Brain pericyte (primary cell): ENCODE measurements at regions not wholly inside any gene's neighbourhood (a gene's known extent, or its start where the extent isn't known, plus 50 kb on each side); places are given as distances from the start of the nearest gene placed in this dataset.

Experiments used
- DNase-seq: peaks from one replicate; pipeline ENCODE4 v3.0.0-alpha.2; 2012; ENCODE audit warnings: low read depth, low spot score

- DNase-seq = no peak
Observed at GRCh38 chr10:21031232-21031795, 134.2 kb upstream of the NEBL start.

DNA sequence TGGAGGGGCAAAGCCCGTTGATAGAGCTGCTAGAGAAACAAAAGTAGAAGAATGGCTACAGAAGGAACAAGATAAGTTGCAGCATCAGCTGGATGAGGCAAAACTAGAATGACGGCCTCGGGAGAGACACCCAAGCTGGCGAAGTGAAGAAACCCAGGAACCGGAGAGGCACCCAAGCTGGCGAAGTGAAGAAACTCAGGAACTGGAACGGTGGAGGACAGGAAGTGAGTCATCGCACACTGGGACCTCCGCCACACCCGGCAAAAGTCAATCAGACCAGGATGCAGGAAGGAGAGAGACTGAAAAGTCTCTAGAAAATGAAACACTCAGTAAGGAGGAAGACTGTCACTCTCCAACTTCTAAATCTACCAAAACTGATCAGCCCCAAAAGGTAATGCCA lies 133.0 kb upstream of the NEBL start:
- no peak for DNase-seq

DNA sequence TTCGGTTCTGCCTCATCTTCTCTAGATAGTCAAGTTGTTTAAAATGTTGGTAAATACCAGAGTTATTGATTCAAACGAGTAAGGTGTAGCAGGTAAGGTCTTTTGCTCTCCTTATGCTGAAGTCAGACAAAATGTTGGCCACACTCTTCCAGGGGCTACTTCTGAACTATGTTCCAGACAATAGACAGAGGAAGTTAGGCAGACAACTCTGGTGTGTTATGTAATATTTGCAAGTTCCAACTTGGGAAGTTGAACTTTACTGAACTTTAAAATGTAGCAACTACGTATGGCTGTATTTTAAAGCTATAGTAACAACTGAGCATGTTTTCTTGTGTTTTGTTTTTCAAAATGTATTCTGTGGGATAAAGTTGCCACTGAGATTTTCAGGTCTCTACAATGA lies 125.7 kb upstream of the NEBL start:
- no peak for DNase-seq

GRCh38 chr10:21021843-21022594 lies 124.9 kb upstream of the NEBL start:
- DNase-seq = no peak

- no peak for DNase-seq
Observed at GRCh38 chr10:21021231-21021630, 124.1 kb upstream of the NEBL start.

- DNase-seq = no peak
Observed at GRCh38 chr10:21020545-21020944, 123.4 kb upstream of the NEBL start.

DNA sequence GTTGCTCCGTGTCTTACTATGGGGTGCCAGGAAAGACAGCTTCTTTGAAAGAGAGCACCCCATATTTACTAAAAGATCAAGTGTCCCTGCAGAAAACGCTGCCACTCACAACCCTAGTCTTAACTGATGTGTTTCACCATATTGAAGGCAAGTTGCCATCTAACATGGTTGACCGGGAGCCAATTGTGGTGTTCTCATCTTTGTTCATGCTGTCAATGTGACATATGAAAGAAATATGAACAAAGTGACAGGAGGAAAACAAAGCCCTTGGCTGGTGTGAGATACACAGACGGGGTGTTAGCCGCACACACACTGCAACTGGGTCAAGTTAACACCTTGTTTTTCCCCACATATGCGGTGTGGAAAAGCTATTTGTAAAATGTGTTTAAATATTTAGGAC lies 122.3 kb upstream of the NEBL start:
- DNase-seq = no peak

DNA sequence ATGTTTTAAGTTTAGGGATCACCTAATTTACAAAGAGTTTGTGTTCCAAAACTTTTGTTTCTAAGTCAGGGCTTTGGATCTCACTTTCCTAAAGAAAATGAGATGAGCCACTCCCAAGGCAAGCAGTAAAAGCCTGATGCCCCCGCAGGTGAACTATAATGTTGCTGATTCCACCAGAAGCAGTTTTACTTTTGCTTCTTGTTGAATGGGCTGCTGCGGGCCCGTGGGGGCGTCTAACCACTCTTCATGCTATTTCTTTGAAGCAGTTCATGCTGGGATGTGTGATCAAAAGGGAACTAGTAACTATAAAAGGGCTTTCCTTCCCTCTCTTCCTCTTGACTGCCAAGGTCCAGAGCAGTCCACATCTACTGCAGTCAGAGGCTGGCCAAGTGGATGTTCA lies 118.7 kb upstream of the NEBL start:
- DNase-seq = no peak

GRCh38 chr10:21014141-21014540 lies 117.0 kb upstream of the NEBL start:
- no peak for DNase-seq

DNA sequence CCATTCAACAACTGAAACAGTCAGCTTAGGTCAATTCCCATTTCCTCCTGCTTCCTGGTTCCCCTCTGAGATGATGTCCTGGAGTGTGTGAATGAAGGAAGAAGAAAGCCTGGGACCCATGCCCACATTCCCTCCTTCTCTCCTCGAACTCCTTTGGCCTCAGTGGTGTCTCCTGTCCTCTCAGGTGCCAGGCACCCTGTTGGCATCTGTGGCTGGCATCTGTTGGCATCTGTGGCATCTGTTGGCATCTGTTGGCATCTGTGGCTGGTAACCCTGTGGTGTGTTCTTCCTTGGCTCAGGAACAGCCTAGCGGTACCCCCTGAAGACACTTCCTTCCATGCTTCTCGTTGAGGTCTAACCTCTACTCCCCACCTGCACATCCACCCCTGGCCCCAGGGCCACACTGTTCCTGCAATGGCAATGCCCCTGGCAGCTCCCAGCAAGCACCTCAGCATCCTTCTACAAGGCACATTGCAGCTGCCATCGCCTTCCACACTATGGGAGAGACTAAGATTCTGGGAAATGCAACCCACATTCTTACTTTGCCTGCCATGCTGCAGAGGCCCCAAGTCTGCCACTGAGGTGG lies 114.4 kb upstream of the NEBL start:
- DNase-seq = no peak

GRCh38 chr10:21010615-21011014 lies 113.5 kb upstream of the NEBL start:
- no peak for DNase-seq

DNA sequence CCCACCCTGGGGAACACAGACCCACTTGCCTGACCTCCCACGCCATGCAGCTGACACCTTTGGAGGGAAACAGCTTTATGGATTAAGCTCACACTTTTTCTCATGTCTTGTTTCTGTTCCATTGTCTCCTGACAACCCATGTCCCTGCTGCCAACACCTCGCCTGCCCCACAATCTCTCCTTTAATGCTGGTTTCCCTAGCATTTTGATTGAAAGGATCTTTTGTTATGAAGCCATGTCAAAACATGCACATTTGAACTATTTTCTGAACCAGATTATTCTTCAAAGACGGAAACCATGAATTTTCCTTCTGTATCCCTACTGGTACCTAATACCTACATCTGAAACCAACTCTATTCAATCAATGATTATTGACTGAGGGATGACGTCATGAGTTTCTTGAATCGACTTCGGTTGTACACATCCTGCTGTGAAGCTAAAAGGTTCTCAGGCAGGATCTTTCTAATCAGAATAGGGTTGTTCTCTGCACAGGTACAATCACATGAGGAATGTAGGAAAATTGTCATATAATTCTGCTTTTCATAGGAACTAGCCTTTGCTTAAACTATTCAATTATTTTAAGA lies 106.2 kb upstream of the NEBL start:
- no peak for DNase-seq

GRCh38 chr10:21002091-21002878 lies 105.2 kb upstream of the NEBL start:
- DNase-seq = peak; percentile 77

DNA sequence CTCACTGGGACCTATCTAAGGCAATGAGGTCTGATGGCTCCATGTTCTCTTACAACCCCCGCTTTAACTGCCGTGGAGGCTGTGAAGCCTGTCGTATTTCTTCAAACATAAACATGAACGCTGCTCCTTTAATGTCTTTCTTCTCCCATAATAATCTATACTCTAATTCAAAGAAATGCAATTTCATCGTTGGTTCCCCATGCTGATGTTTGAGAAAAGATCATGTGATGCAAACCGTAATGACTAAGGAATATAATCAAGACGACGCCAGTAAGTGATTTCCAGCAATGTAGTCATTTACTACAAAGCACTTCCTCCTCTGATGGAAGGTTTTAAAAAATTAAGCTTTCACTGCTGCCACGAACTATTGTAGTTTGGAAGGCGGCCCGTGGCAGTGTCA lies 102.6 kb upstream of the NEBL start:
- no peak for DNase-seq

DNA sequence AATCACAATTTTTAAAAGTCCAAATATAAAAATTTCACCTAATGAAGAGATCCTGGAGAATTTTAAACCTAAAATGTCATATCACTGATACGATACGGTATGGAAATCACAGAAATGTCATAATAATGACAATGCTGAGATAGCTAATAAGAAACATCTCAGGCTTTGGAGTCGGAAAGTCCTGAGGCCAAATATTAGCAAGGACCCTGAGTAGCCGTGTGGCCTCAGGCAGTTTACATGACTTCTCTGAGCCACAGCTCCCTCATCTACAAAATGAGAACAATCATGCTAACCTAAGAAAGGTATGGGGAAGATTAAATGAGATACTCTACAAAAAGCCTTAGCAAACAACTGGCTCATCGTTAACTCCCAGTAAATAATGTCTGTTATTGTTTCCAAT lies 100.9 kb upstream of the NEBL start:
- DNase-seq = no peak

DNA sequence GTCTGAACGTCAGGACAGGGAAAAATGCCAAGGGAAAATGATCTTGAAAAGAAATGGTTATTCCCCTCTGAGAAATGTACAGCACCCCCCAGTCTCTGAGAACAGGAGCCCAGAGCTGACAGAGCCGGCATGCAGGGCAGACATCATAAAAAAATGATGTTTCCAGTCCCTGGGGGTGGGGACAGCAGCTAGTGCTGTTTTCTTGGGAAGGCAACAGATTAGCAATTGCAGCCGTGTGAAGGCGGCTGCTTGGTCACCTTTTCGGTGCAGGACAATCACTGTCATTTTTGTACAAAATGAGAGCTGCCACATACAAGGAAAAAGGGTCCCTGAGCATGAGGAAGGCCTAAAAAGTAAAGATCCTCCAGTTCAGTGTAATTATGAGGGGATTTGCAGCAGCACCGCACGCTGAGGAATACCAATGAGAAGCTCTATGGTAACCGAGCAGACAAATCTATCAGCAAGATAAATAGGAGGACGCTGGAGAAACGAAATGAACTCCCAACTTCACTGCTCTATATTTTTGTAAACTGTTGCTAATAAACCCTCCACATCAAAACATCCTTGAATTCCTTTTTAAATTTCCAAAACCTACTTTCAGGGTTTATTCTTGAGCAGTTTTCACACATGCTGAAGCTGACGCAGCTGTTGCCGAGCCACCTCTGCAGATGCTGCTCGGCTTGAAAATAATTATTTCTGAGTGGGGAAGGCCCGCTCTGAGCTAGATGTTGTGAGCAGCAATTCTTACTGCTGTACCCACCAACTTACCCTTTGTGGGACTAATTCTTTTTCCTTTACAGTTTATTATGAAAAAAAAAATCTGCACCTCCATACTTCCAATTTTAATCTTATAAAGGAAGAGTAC lies 98.2 kb upstream of the NEBL start:
- no peak for DNase-seq

DNA sequence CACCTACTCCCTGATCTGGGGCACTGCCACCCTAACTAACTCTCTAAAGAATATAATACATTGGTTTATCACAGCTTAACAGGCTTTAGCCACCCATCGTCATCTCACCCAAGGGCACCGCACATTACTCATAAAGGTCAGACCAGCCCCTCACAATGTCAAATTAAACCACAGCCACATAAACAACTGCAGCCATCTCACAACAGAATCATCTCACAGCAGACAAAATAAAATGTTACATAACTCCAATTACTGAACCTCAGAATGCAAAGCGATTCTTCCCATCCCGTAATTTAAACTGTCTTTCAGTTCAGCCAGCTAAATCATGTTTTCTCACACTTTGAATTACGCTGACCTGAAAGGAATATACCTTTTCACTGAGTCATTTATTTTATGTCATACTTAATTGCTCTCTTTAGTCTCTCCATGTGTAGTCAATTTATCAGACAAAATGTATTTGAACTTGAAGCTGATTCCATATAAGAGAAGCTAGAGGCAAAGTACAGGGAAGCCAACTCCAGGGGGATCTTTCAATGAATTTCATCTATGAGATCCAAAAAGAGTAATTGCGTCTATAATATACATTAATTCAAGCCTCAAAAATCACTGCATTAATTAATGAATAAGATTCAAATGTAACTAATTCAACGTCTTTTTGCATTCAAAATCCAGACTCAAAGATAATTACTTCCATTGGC lies 96.9 kb upstream of the NEBL start:
- DNase-seq = no peak

- DNase-seq = peak; percentile 59
Observed at GRCh38 chr10:20993389-20993788, 96.3 kb upstream of the NEBL start.

GRCh38 chr10:20991526-20991925 lies 94.4 kb upstream of the NEBL start:
- no peak for DNase-seq

DNA sequence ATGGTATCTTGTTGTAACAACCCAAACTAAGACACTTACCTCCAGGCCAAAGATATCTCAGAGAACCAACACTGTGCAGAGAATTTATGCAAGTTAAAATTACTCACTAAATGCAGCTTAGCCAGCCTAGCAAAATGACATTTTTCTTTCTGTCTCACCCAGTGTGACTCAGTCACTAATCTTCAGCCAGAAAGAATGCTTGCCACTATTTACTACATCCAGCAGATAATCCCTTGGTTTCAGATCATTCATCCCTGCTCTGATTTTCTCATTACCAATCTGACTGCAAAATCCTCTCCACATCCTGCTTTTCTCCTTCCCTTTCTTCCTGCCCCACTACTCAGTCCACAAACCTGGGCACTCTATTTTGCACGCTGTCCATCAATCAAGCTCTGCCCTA lies 93.5 kb upstream of the NEBL start:
- DNase-seq = no peak
